A549 (cell line): ENCODE measurements at regions not wholly inside any gene's neighbourhood (a gene's known extent, or its start where the extent isn't known, plus 50 kb on each side); places are given as distances from the start of the nearest gene placed in this dataset.

ENCODE experiments used
- ATAC-seq, 2 experiments: fragments of 200-7000 bp in 1 of 2; fragments of >200 bp in 1 of 2; cut with Nextera tagmentation in 1 of 2; cut with Tn5 transposase in 1 of 2; 3 replicates each; pipeline versions ENCODE4 v1.8.0 to v1.9.1; 2018 to 2020; ENCODE audit warnings: mild to moderate bottlenecking in 1 of 2, moderate library complexity in 1 of 2
- CTCF ChIA-PET: fragments of 300-600 bp; sonication (Branson Sonifier 250); formaldehyde crosslinking; extraction: SDS; loops from one replicate; lab custom pipeline; 2021; ENCODE audit warnings: antibody characterized with exemption, inconsistent platforms; lab: Yijun Ruan, JAX
- POLR2A ChIA-PET: fragments of 350-600 bp; formaldehyde crosslinking; extraction: SDS; loops from one replicate; lab custom pipeline; 2021; ENCODE audit warnings: antibody characterized with exemption, inconsistent platforms; lab: Yijun Ruan, JAX
- DNase-seq, 2 experiments: peaks; one replicate each; pipeline versions ENCODE4 v3.0.0 to v3.0.0-alpha.2; 2011 to 2016; ENCODE audit warnings: low read depth in 1 of 2, low spot score in 1 of 2
- FAIRE-seq: peaks from 2 replicates; lab custom pipeline; 2011; peaks lifted over from hg19 to GRCh38; lab: Jason Lieb, UNC
- H3K27ac ChIP-seq, 2 experiments: fragments of >200 bp; sonication (Bioruptor Twin); formaldehyde crosslinking; 3 replicates each; pipeline ENCODE4 v1.5.1; 2016 to 2017
- H3K4me1 ChIP-seq: fragments of >200 bp; sonication (Bioruptor Twin); formaldehyde crosslinking; 3 replicates; pipeline ENCODE4 v1.6.1; 2016
- H3K4me2 ChIP-seq: fragments of >200 bp; sonication (Bioruptor Twin); formaldehyde crosslinking; 3 replicates; pipeline ENCODE4 v1.6.1; 2016
- H3K4me3 ChIP-seq: fragments of >200 bp; sonication (Bioruptor Twin); formaldehyde crosslinking; 3 replicates; pipeline ENCODE4 v1.5.1; 2016
- H3K9me3 ChIP-seq: fragments of >200 bp; sonication (Bioruptor Twin); formaldehyde crosslinking; 3 replicates; pipeline ENCODE4 v1.6.1; 2016
- CBX2 ChIP-seq: fragments of 200-600 bp; sonication (generic); IDR thresholded peaks from 2 replicates; pipeline ENCODE4 v1.6.1; 2016; ENCODE audit warnings: low read depth, mild to moderate bottlenecking, borderline replicate concordance
- CHD2 ChIP-seq: fragments of 150-350 bp; IDR thresholded peaks from 2 replicates; pipeline ENCODE4 v1.6.1; 2014; ENCODE audit warnings: low read length; ENCODE audit not compliant: partially characterized antibody
- EHMT2 ChIP-seq: fragments of 200-600 bp; sonication (generic); IDR thresholded peaks from 2 replicates; pipeline ENCODE4 v1.6.1; 2016; ENCODE audit warnings: antibody characterized with exemption, low read depth, mild to moderate bottlenecking, moderate library complexity
- ELK1 ChIP-seq: fragments of 150-350 bp; IDR thresholded peaks from 2 replicates; pipeline ENCODE4 v1.6.1; 2014; ENCODE audit warnings: low read depth, mild to moderate bottlenecking, low read length
- FOSL2 ChIP-seq, 2 experiments: fragments of 450-650 bp in 1 of 2; fragments of >200 bp in 1 of 2; sonication (Bioruptor Twin) in 1 of 2; formaldehyde crosslinking; IDR thresholded peaks; 2 replicates each; pipeline versions ENCODE4 v1.5.0 to v1.6.1; 2016 to 2020; ENCODE audit warnings: mild to moderate bottlenecking in 1 of 2, moderate library complexity in 1 of 2
- HDAC2 ChIP-seq: fragments of 200-600 bp; sonication (generic); IDR thresholded peaks from 2 replicates; pipeline ENCODE4 v1.6.1; 2016
- HES2 ChIP-seq: fragments of >200 bp; sonication (Bioruptor Twin); formaldehyde crosslinking; IDR thresholded peaks from 2 replicates; pipeline ENCODE4 v1.6.1; 2016
- HEYL ChIP-seq: fragments of 250-450 bp; sonication (Bioruptor Pico); IDR thresholded peaks from 2 replicates; pipeline ENCODE4 v1.8.0; 2021; ENCODE audit warnings: mild to moderate bottlenecking, moderate library complexity
- HMGXB4 ChIP-seq: fragments of 250-450 bp; sonication (Bioruptor Pico); IDR thresholded peaks from 2 replicates; pipeline ENCODE4 v1.5.0; 2021; ENCODE audit warnings: mild to moderate bottlenecking, moderate library complexity, borderline replicate concordance
- HOXA7 ChIP-seq: fragments of 250-450 bp; sonication (Bioruptor Pico); IDR thresholded peaks from 2 replicates; pipeline ENCODE4 v1.5.0; 2020; ENCODE audit warnings: mild to moderate bottlenecking, moderate library complexity
- MAFK ChIP-seq: fragments of 450-650 bp; IDR thresholded peaks from 2 replicates; pipeline ENCODE4 v1.6.1; 2014; ENCODE audit not compliant: partially characterized antibody
- MAX ChIP-seq: IDR thresholded peaks from 2 replicates; pipeline ENCODE4 v1.6.1; 2012
- MYC ChIP-seq: IDR thresholded peaks from 2 replicates; pipeline ENCODE4 v1.6.1; 2012; ENCODE audit warnings: mild to moderate bottlenecking, inconsistent platforms, low read length, improper control_type of control experiment, borderline replicate concordance
- NFE2L2 ChIP-seq: fragments of 150-350 bp; conservative IDR thresholded peaks from 2 replicates; pipeline ENCODE4 v1.6.1; 2014; ENCODE audit warnings: low read length
- POLR2A ChIP-seq: IDR thresholded peaks from 2 replicates; pipeline ENCODE4 v1.6.1; 2012; ENCODE audit warnings: mild to moderate bottlenecking, low read length
- RAD21 ChIP-seq, 2 experiments: fragments of >200 bp in 1 of 2; sonication (Bioruptor Twin) in 1 of 2; formaldehyde crosslinking in 1 of 2; IDR thresholded peaks in 1 of 2; conservative IDR thresholded peaks in 1 of 2; 2 replicates in 1 of 2; 3 replicates in 1 of 2; pipeline ENCODE4 v1.6.1; 2012 to 2018; ENCODE audit warnings: inconsistent platforms in 1 of 2
- RCOR1 ChIP-seq: fragments of 150-350 bp; IDR thresholded peaks from 2 replicates; pipeline ENCODE4 v1.6.1; 2014; ENCODE audit warnings: antibody characterized with exemption, low read length, low read depth
- REST ChIP-seq: fragments of 200-600 bp; sonication (generic); IDR thresholded peaks from 2 replicates; pipeline ENCODE4 v1.6.1; 2016; ENCODE audit warnings: antibody characterized with exemption, mild to moderate bottlenecking, moderate library complexity
- RFX5 ChIP-seq: fragments of 450-650 bp; IDR thresholded peaks from 2 replicates; pipeline ENCODE4 v1.7.1; 2014; ENCODE audit warnings: antibody characterized with exemption, mild to moderate bottlenecking, moderate library complexity
- RNF2 ChIP-seq: fragments of 200-600 bp; sonication (generic); IDR thresholded peaks from 2 replicates; pipeline ENCODE4 v1.6.1; 2016; ENCODE audit warnings: low read depth, mild to moderate bottlenecking, antibody characterized with exemption, moderate library complexity, borderline replicate concordance
- ZNF302 ChIP-seq: fragments of 250-450 bp; sonication (Bioruptor Pico); IDR thresholded peaks from 2 replicates; pipeline ENCODE4 v1.9.0; 2021; ENCODE audit warnings: inconsistent platforms, mild to moderate bottlenecking, moderate library complexity
- WGBS: methylation state at CpG from one replicate; pipeline ENCODE4 v1.1.6; 2017; ENCODE audit errors: missing lambda C conversion rate; 5-methylcytosine and 5-hydroxymethylcytosine counted together

GRCh38 chr2:3060049-3060448, 317.6 kb downstream of the EIPR1 start:
- no peak for FAIRE-seq
- ChIA-PET POLR2A (no interaction called here), CTCF (interaction anchor here (1.0 kb wide), 1 partner anchor 13 kb away, joined by 3 read pairs; no protein-coding TSS in a partner anchor)
- WGBS = 59% methylated on average over 16 of the region's 16 CpGs
- H3K27ac ChIP-seq = no peak overlapping the region
- H3K4me1 ChIP-seq = no peaks in the 10 kb centered on the region
- TF ChIP-seq RCOR1 (no peak), POLR2A (no peak)
- ATAC-seq = no peak; a peak in 2 of 6 replicates
- H3K9me3 ChIP-seq = no peaks in the 10 kb centered on the region
- DNase-seq = no peak
- no peak overlapping the region for H3K4me3 ChIP-seq
- no peak overlapping the region for H3K4me2 ChIP-seq

- DNase-seq (no peak), ATAC-seq (peak in 1 of 2 experiments; percentile 27; a peak in 1 of 6 replicates), FAIRE-seq (no peak)
- no peak overlapping the region for H3K4me3 ChIP-seq
- TF ChIP-seq CBX2 (no peak), HES2 (no peak), EHMT2 (no peak), HOXA7 (no peak), HDAC2 (no peak), MAX (no peak), RFX5 (no peak), REST (no peak), FOSL2 (IDR thresholded peaks at IDR 0.05) (no peak), FOSL2 (CRISPR knock-in tag; IDR thresholded peaks at IDR 0.05) (no peak), HEYL (CRISPR knock-in tag) (no peak), CHD2 (no peak), MAFK (no peak), ZNF302 (CRISPR knock-in tag) (no peak), NFE2L2 (no peak)
- ChIA-PET POLR2A (no interaction called here), CTCF (interaction anchor here (1.0 kb wide), 1 partner anchor 13 kb away, joined by 3 read pairs; no protein-coding TSS in a partner anchor)
- no peaks in the 10 kb centered on the region for H3K9me3 ChIP-seq
- no peak overlapping the region for H3K27ac ChIP-seq
- H3K4me1 ChIP-seq = no peaks in the 10 kb centered on the region
- WGBS = 57% methylated on average over 36 of the region's 37 CpGs
- H3K4me2 ChIP-seq = no peak overlapping the region
These were observed 318.3 kb downstream of the EIPR1 start for GRCh38 chr2:3059141-3059925.

GRCh38 chr2:3054066-3054465, 323.6 kb downstream of the EIPR1 start:
- FAIRE-seq (no peak), DNase-seq (no peak), ATAC-seq (no peak)
- CTCF ChIA-PET = no interaction called here
- Histone ChIP-seq H3K4me1 (no peaks in the 10 kb centered on the region), H3K9me3 (no peaks in the 10 kb centered on the region), H3K4me2 (no peak overlapping the region), H3K27ac (no peak overlapping the region), H3K4me3 (no peak overlapping the region)
- POLR2A ChIA-PET = no interaction called here
- 30% methylated on average over 8 of the region's 8 CpGs for WGBS
- TF ChIP-seq RAD21 (conservative IDR thresholded peaks at IDR 0.05 in 1 of 2, IDR thresholded peaks at IDR 0.05 in 1 of 2) (no peak), RFX5 (no peak), POLR2A (no peak), ELK1 (no peak), REST (no peak), HMGXB4 (CRISPR knock-in tag) (no peak), HES2 (no peak), MYC (no peak), RNF2 (no peak)
